NCI-H526 (cell line): ENCODE measurements at regions not wholly inside any gene's neighbourhood (a gene's known extent, or its start where the extent isn't known, plus 50 kb on each side); places are given as distances from the start of the nearest gene placed in this dataset.

Experiments used
- DNase-seq, 2 experiments: peaks; one replicate each; lab custom pipeline; 2025; lab: John Stamatoyannopoulos, UW

GRCh38 chr11:109864151-109864661, 229.0 kb upstream of the ZC3H12C start:
- DNase-seq = no peak

GRCh38 chr11:109864834-109865547, 228.2 kb upstream of the ZC3H12C start:
- no peak for DNase-seq

DNA sequence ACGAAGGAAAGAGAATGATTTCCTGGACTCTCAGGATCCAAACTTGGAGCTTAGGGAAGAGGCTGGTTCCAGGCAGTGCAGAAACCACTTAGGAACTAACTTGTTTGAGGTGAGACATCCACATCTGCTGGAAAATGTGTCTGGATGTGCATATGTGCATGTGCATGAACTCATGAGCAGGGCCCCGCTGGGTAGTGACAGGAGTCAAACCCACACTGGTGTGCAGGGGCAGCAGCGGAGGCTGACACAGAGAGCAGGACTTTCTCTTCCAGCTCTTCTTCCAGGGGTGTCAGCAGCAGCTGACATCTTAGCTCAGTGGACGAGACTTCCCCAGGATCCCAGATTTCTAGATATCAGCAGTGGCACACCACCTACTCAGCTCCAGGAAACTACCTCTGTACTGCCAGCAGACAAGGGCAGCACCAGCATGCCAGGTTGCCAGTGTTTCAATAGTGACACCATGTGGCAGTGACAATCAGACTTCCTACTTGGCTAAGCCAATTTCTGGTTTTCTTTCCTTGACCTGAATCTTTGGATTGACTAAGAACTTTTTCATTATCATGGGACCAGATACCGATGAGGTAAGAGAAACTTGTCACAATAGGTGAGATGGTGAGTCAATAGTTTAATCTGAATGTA, 227.5 kb upstream of the ZC3H12C start:
- peak; percentile 42 to 81 for DNase-seq

- DNase-seq = no peak
Observed at GRCh38 chr11:109867784-109868183, 225.4 kb upstream of the ZC3H12C start.

DNA sequence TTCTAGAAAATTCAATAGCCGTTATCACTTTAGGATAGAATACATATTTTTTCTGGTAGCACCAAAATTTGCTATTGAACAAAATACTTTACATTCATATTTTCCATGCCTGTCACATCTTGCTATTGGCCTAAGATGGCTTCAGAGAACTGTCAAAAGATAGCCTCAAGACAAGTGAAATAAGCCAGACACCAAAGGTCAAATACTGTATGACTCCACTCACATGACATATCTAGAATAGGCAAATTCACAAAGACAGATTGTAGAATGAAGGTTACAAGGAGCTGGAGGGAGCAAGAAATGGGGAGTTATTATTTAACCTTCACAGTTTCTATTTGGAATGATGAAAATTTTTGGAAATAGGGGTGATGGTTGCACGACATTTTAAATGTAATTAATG, 223.7 kb upstream of the ZC3H12C start:
- no peak for DNase-seq

GRCh38 chr11:109870297-109870696, 222.9 kb upstream of the ZC3H12C start:
- DNase-seq = no peak

DNA sequence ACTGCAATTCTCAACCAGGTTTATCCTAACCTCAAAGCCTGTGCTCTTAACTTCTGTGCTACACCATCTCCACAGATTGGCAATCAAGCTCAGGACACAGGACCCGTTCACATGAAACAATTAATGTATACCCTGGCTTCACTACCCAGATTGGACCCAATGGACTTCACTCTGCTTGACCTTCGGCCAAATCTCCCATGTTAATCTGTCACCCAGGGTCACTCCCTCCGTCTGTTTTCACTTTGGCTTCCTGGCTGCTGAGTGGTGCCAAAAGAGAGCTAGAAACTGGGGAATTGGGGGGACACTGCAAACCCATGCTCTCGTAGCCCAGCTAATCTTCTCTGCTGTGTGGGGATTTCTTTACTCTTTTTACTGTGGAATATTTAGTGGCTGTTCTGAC, 216.1 kb upstream of the ZC3H12C start:
- no peak for DNase-seq

GRCh38 chr11:109884501-109884900, 208.7 kb upstream of the ZC3H12C start:
- DNase-seq = no peak

GRCh38 chr11:109885006-109885405, 208.2 kb upstream of the ZC3H12C start:
- no peak for DNase-seq

DNA sequence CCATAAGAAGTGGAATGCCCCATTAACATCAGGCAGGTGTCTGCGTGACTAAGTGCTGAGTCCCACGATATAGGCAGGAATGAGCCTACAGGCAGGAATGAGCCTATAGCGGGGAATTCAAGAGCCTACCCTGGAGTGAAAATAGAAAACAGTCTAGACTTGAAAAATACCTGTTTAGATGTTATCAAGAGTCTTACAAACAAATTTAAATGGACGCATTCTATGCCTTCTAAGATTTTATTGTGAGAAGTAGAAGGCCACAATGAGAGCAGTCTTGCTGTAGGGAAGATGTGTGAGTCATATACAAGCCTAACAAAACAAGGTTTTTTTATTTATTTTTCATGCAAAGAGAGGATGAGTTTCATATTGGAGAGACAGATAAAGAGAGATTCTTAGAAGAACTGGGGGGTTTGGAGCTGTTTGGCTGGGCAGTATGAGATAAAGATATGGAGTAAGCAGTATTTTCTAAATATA, 200.8 kb upstream of the ZC3H12C start:
- DNase-seq = no peak

DNA sequence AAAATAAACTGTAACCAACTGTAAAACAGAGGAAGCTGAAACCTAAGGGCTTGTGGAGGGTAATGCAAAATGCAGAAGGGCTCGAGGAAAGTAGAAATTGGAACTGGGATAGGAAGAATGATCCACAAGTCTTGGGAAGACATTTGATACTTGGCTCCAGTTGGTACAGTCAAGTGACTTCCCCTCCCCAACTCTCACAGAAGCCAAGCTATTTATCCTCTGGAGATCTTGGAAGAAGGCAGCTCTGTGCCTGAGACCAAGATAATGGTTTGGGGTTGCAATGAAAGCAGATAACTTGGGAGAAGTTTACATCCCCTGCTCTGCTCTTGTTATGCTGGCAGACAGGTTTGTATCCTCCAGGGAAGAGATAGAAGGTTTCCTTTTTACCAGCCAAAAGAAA, 198.9 kb upstream of the ZC3H12C start:
- no peak for DNase-seq

GRCh38 chr11:109898592-109898991, 194.6 kb upstream of the ZC3H12C start:
- DNase-seq = no peak

- DNase-seq = no peak
Observed at GRCh38 chr11:109902764-109903433, 190.3 kb upstream of the ZC3H12C start.

DNA sequence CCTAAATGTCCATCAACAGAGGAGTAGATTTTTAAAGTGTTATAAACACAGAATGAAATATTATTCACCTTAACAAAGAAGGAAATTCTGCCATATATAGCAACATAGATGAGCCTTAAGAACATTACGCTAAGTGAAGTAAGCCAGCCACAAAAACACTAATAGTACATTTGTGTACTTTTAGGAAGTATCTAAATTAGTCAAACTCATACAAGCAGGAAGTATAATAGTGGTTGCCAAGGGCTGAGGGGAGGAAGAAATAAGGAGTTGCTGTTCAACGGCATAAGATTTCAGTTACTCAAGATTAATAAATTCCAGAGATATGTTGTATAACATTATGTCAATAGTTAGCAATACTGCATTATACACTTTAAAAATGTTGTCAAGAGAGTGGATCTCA, 181.7 kb upstream of the ZC3H12C start:
- DNase-seq = no peak

- peak; percentile 17 to 55 for DNase-seq
Observed at GRCh38 chr11:109914038-109914437, 179.2 kb upstream of the ZC3H12C start.

- DNase-seq = no peak
Observed at GRCh38 chr11:109914809-109915653, 178.2 kb upstream of the ZC3H12C start.

DNA sequence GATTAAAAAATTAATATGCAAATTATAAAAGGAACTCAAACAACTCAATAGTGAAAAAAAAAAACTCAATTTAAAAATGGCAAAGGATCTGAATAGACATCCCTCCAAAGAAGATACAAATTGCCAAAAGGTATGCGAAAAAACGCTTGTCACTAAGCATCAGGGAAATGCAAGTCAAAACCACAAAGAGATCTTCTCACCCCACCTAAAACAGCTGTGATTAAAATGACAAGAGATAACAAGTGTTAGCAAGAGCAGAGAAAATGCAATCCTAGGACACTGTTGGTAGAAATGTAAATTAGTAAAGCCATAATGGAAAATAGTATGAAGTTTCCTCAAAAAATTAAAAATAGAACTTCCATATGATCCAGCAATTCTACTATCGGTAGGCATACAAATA, 166.3 kb upstream of the ZC3H12C start:
- no peak for DNase-seq

GRCh38 chr11:109929308-109929707, 163.9 kb upstream of the ZC3H12C start:
- DNase-seq = no peak

DNA sequence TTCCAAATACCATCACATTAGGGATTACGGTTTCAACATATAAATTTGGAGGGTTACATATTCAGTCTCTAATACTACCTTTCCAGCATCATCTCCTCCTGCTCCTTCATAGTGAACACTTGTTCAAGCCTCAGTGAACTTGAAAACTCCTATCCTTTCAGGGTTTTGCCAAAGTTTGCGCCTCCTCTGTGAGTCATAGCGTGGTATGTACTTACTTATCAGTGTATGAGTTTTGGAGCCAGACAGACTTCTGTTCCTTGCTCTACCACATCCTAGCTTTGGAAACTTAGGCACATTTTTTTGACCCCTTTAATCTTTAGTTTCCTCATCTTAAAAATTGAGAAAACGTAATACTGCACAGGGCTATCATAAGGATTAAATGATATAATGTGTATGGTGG, 160.1 kb upstream of the ZC3H12C start:
- DNase-seq = no peak

DNA sequence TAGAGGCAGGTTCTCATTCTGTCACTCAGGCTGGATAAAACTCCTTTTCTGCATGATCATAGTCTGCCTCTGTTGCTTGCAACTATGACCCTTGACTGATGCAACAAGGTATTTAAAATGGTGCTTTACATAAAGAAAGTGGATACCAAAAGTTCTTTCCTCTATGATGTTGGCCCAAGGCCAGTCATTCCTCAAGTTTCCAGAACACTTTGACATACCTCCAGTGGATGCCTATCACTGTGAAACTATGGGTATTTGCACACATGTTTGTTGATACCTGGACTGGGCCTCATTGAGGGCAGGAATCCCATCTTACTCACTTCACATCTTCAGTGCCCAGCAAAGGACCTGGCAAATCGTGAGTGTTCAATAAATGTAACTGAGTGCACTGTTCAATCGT, 159.0 kb upstream of the ZC3H12C start:
- DNase-seq = no peak

GRCh38 chr11:109936661-109937180, 156.5 kb upstream of the ZC3H12C start:
- no peak for DNase-seq

GRCh38 chr11:109937968-109938367, 155.2 kb upstream of the ZC3H12C start:
- peak; percentile 32 to 44 for DNase-seq
